GM18868 (cell line): ENCODE measurements at regions not wholly inside any gene's neighbourhood (a gene's known extent, or its start where the extent isn't known, plus 50 kb on each side); places are given as distances from the start of the nearest gene placed in this dataset.
"Not testable (repeated sequence)": the region's sequence is repeated elsewhere in the genome, so short reads cannot be mapped to it uniquely, and the experiment has no call there.

Experiments
- ATAC-seq: cut with Tn5 transposase; IDR thresholded peaks from one replicate; pipeline ENCODE4 v1.9.1; 2021; ENCODE audit warnings: mild to moderate bottlenecking, moderate library complexity; ENCODE audit not compliant: unreplicated experiment

- not testable (repeated sequence) for ATAC-seq
These were observed 149.7 kb downstream of the TMEM121 start for GRCh38 chr14:105675905-105676670.

- not testable (repeated sequence) for ATAC-seq
These were observed 151.7 kb downstream of the TMEM121 start for GRCh38 chr14:105678057-105678456.

- not testable (repeated sequence) for ATAC-seq
These were observed 152.9 kb downstream of the TMEM121 start for GRCh38 chr14:105678996-105679958.

- ATAC-seq = peak; percentile 45
These were observed 153.8 kb downstream of the TMEM121 start for GRCh38 chr14:105679959-105680735.

GRCh38 chr14:105680736-105681098 is 154.3 kb downstream of the TMEM121 start:
- peak; percentile 45 for ATAC-seq

GRCh38 chr14:105681606-105682185 is 155.3 kb downstream of the TMEM121 start:
- ATAC-seq = not testable (repeated sequence)

- not testable (repeated sequence) for ATAC-seq
These were observed 156.1 kb downstream of the TMEM121 start for GRCh38 chr14:105682442-105682841.

GRCh38 chr14:105682956-105683570 is 156.7 kb downstream of the TMEM121 start:
- ATAC-seq = no peak

GRCh38 chr14:105684056-105684455 is 157.7 kb downstream of the TMEM121 start:
- not testable (repeated sequence) for ATAC-seq

GRCh38 chr14:105684597-105684996 is 158.2 kb downstream of the TMEM121 start:
- not testable (repeated sequence) for ATAC-seq

GRCh38 chr14:105685003-105685402 is 158.6 kb downstream of the TMEM121 start:
- ATAC-seq = no peak

- not testable (repeated sequence) for ATAC-seq
These were observed 159.2 kb downstream of the TMEM121 start for GRCh38 chr14:105685605-105686004.

- ATAC-seq = not testable (repeated sequence)
These were observed 159.7 kb downstream of the TMEM121 start for GRCh38 chr14:105686050-105686449.

- ATAC-seq = not testable (repeated sequence)
These were observed 160.2 kb downstream of the TMEM121 start for GRCh38 chr14:105686462-105687170.

- ATAC-seq = not testable (repeated sequence)
These were observed 161.0 kb downstream of the TMEM121 start for GRCh38 chr14:105687171-105688022.

GRCh38 chr14:105688023-105688351 is 161.6 kb downstream of the TMEM121 start:
- peak; percentile 38 for ATAC-seq

GRCh38 chr14:105688664-105689221 is 162.4 kb downstream of the TMEM121 start:
- ATAC-seq = not testable (repeated sequence)

GRCh38 chr14:105689722-105690121 is 163.3 kb downstream of the TMEM121 start:
- no peak for ATAC-seq
